Activated CD4-positive, CD25-positive, alpha-beta regulatory T cell treated with anti-CD3 and anti-CD28 coated beads, Interleukin-2, amount 50 U/mL, for 24 hours (primary cell): ENCODE measurements at regions not wholly inside any gene's neighbourhood (a gene's known extent, or its start where the extent isn't known, plus 50 kb on each side); places are given as distances from the start of the nearest gene placed in this dataset.

Experiments
- ATAC-seq, 2 donors: fragments of 150-1000 bp; cut with Tn5 transposase; one replicate each; pipeline ENCODE4 v1.10.0; 2021; ENCODE audit warnings: mild to moderate bottlenecking in 1 of 2, moderate library complexity in 1 of 2

- ATAC-seq = no peak
Observed at GRCh38 chr5:135085936-135086725, 52.1 kb upstream of the PITX1 start.

DNA sequence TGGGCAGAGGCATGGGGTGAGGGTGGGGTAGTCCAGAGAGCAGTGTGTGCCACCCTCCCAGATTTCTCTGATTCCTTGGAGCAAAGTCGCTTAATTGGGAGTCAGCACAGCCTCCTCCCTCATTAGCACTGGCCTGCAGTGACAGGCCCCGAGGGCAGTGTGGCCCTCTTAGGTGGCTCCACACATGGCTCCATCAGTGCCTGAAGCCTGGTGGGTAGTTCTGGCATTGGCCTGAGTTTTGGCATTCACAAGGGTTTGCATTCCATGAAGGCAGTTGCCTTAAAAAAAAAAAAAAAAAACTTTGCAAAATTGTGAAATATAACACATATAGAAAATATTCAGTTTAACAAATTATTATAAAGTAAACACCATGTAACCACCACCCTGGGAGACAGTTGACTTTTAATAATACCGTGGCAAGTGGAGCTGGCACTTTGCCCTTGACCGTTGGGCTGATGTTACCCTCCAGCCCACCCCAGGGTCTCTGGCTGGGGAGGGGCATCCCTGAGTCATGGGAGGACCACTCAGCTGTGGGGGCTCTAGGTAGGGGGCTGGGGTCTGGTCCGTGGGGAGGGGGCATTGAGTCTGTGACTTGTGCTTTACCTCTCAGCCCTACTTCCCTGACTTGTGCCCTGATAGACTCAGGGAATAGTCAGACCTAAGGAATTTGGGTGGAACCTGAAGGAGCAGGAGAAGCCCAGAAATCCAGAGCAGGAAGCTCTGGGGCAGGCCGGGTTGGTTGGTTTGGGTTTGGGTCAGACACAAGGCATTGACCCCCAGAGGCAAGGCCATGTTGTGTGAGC is 51.3 kb upstream of the PITX1 start:
- ATAC-seq = no peak
